Liver (tissue), 3 donors: ENCODE measurements at regions not wholly inside any gene's neighbourhood (a gene's known extent, or its start where the extent isn't known, plus 50 kb on each side); places are given as distances from the start of the nearest gene placed in this dataset.

Experiments used
- RAD21 ChIP-seq, 2 donors: IDR thresholded peaks; 2 replicates each; pipeline ENCODE4 v1.6.1; 2016; ENCODE audit warnings: antibody characterized with exemption in 2 of 2, mild to moderate bottlenecking in 2 of 2
- SP1 ChIP-seq: IDR thresholded peaks from 2 replicates; pipeline ENCODE4 v1.6.1; 2018; ENCODE audit warnings: antibody characterized with exemption, mild to moderate bottlenecking
- TAF1 ChIP-seq: conservative IDR thresholded peaks from 2 replicates; pipeline ENCODE4 v1.6.1; 2016; ENCODE audit warnings: antibody characterized with exemption, mild to moderate bottlenecking
- YY1 ChIP-seq: IDR thresholded peaks from 2 replicates; pipeline ENCODE4 v1.6.1; 2016; ENCODE audit warnings: antibody characterized with exemption, mild to moderate bottlenecking
- TF ChIP-seq, protein P1 (sequence below): fragments of 150-350 bp; IDR thresholded peaks from 2 replicates; pipeline ENCODE4 v1.5.1; 2017; ENCODE audit warnings: improper control_type of control experiment, low read depth, low read length; ENCODE audit not compliant: missing input control
- TF ChIP-seq, protein P2 (sequence below): IDR thresholded peaks from 2 replicates; pipeline ENCODE4 v1.6.1; 2016; ENCODE audit warnings: antibody characterized with exemption
- TF ChIP-seq, protein P3 (sequence below): IDR thresholded peaks from 2 replicates; pipeline ENCODE4 v1.6.1; 2016; ENCODE audit warnings: antibody characterized with exemption
- donor health status: healthy.
- donor health status: healthy.

DNA sequence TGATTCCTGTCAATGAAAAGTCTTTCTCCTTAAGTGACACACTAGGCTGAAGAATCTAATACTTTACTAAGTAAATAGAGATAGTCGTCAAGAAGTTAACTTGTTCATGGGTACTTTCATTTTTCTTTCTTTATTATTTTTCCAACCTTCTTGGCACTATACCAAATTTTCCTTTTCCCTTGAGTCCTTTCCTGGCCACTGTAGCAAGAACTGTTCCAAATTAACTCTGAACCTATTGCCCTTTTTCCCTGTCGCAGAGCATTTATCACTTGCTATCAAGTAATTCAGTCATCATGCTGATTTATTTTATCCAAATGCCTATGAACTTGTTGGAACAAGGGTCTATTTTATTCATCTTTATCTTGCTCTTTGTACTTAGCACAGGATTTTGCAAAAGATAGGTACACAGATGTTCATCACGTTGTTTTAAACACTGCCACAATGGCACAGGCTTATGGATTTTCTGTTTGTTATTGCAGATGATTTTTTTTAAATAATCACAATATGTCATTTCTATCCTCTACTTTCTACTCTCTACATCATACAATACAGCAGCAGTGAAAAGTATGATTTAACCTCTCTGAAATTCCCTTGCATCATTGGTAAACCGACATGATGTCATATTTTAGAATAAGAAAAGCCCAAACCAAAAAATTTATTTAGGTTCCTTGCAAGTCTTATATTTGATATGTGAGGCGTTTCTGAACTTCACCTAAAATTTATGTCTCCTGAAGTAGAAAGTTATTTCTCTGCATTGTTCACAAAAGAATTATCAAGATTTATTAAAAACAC is 2352.3 kb downstream of the PCDH7 start:
- TF ChIP-seq, protein P1, sequence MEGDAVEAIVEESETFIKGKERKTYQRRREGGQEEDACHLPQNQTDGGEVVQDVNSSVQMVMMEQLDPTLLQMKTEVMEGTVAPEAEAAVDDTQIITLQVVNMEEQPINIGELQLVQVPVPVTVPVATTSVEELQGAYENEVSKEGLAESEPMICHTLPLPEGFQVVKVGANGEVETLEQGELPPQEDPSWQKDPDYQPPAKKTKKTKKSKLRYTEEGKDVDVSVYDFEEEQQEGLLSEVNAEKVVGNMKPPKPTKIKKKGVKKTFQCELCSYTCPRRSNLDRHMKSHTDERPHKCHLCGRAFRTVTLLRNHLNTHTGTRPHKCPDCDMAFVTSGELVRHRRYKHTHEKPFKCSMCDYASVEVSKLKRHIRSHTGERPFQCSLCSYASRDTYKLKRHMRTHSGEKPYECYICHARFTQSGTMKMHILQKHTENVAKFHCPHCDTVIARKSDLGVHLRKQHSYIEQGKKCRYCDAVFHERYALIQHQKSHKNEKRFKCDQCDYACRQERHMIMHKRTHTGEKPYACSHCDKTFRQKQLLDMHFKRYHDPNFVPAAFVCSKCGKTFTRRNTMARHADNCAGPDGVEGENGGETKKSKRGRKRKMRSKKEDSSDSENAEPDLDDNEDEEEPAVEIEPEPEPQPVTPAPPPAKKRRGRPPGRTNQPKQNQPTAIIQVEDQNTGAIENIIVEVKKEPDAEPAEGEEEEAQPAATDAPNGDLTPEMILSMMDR: no peak
- TF ChIP-seq RAD21 (IDR thresholded peaks at IDR 0.05) (no peak), SP1 (no peak), TAF1 (no peak), YY1 (no peak)
- TF ChIP-seq, protein P2, sequence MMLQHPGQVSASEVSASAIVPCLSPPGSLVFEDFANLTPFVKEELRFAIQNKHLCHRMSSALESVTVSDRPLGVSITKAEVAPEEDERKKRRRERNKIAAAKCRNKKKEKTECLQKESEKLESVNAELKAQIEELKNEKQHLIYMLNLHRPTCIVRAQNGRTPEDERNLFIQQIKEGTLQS: no peak
- TF ChIP-seq, protein P3, sequence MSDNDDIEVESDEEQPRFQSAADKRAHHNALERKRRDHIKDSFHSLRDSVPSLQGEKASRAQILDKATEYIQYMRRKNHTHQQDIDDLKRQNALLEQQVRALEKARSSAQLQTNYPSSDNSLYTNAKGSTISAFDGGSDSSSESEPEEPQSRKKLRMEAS: no peak
